Endothelial cell of umbilical vein (primary cell): ENCODE measurements at regions not wholly inside any gene's neighbourhood (a gene's known extent, or its start where the extent isn't known, plus 50 kb on each side); places are given as distances from the start of the nearest gene placed in this dataset.

Experiments
- BruUV-seq: library from RNA; stranded (reverse); fragments of 400-500 nt; replicated peaks from 2 replicates; lab custom pipeline; 2021; lab: Mats Ljungman, UMichigan
- CTCF ChIA-PET: fragments of 300-600, 350-600 bp; sonication (Branson Sonifier 250); formaldehyde crosslinking; loops from one replicate; lab custom pipeline; 2021; ENCODE audit warnings: antibody characterized with exemption, inconsistent platforms; lab: Charles Lee
- POLR2A ChIA-PET: fragments of 300-600, 350-600 bp; sonication (Branson Sonifier 250); formaldehyde crosslinking; loops from one replicate; lab custom pipeline; 2021; ENCODE audit warnings: antibody characterized with exemption, inconsistent platforms; lab: Charles Lee
- DNase-seq: peaks from one replicate; pipeline ENCODE4 v3.0.0-alpha.2; 2011; ENCODE audit warnings: low read depth, low spot score
- FAIRE-seq: peaks from 2 replicates; lab custom pipeline; 2011; peaks lifted over from hg19 to GRCh38; lab: Jason Lieb, UNC
- H2AFZ ChIP-seq: 2 replicates; pipeline ENCODE4 v1.6.0; 2012; ENCODE audit warnings: low read depth, low read length, control low read depth, inconsistent platforms
- H3K27ac ChIP-seq: 2 replicates; pipeline ENCODE4 v1.5.1; 2011; ENCODE audit warnings: low read depth, mild to moderate bottlenecking, control low read depth, low read length, moderate library complexity; ENCODE audit not compliant: insufficient read depth
- H3K27me3 ChIP-seq, 2 experiments: 2 replicates each; pipeline versions ENCODE4 v1.6.0 to v1.6.1; 2011; ENCODE audit warnings: low read length in 2 of 2, mixed read lengths in 1 of 2; ENCODE audit not compliant: control insufficient read depth in 2 of 2, insufficient read depth in 2 of 2
- H3K36me3 ChIP-seq, 2 experiments: 2 replicates in 1 of 2; 3 replicates in 1 of 2; pipeline ENCODE4 v1.5.1; 2011; ENCODE audit warnings: low read length in 2 of 2, mild to moderate bottlenecking in 1 of 2, moderate library complexity in 1 of 2; ENCODE audit not compliant: control insufficient read depth in 2 of 2, insufficient read depth in 2 of 2; ENCODE audit errors: extremely low read depth in 1 of 2
- H3K4me1 ChIP-seq: 3 replicates; pipeline ENCODE4 v1.5.1; 2011; ENCODE audit warnings: mild to moderate bottlenecking, low read length; ENCODE audit not compliant: control insufficient read depth, insufficient read depth; ENCODE audit errors: extremely low read depth
- H3K4me2 ChIP-seq: 2 replicates; pipeline ENCODE4 v1.6.1; 2011; ENCODE audit warnings: low read length, control low read depth, mixed read lengths; ENCODE audit not compliant: insufficient read depth
- H3K4me3 ChIP-seq, 3 experiments: fragments of 200-600 bp in 1 of 3; sonication (generic), shearing (Covaris generic) in 1 of 3; replicated peaks in 1 of 3; 2 replicates each; pipeline ENCODE4 v1.5.1; 2011 to 2016; ENCODE audit warnings: control low read depth in 3 of 3, low read length in 3 of 3, mild to moderate bottlenecking in 2 of 3, inconsistent platforms in 1 of 3, low read depth in 1 of 3, moderate library complexity in 1 of 3; ENCODE audit not compliant: insufficient read depth in 1 of 3
- H3K79me2 ChIP-seq: 2 replicates; pipeline ENCODE4 v1.6.0; 2012; ENCODE audit warnings: low read length, inconsistent platforms; ENCODE audit not compliant: control insufficient read depth, insufficient read depth
- H3K9ac ChIP-seq: replicated peaks from 2 replicates; pipeline ENCODE3; 2011; ENCODE audit warnings: low read length, control low read depth; ENCODE audit not compliant: insufficient read depth; ENCODE audit errors: extremely low read depth
- H3K9me1 ChIP-seq: replicated peaks from 3 replicates; pipeline ENCODE4 v1.6.0; 2011; ENCODE audit warnings: mild to moderate bottlenecking, low read length; ENCODE audit not compliant: control insufficient read depth, insufficient read depth; ENCODE audit errors: extremely low read depth
- H3K9me3 ChIP-seq: replicated peaks from 2 replicates; pipeline ENCODE4 v1.5.1; 2012; ENCODE audit warnings: low read length, inconsistent platforms; ENCODE audit not compliant: control insufficient read depth, insufficient read depth
- H4K20me1 ChIP-seq: replicated peaks from 2 replicates; pipeline ENCODE3; 2011; ENCODE audit warnings: mild to moderate bottlenecking, low read length; ENCODE audit not compliant: control insufficient read depth, insufficient read depth; ENCODE audit errors: extremely low read depth
- CTCF ChIP-seq, 2 donors: IDR thresholded peaks; 1 replicate in 1 of 2; 2 replicates in 1 of 2; pipeline ENCODE4 v1.5.1; 2011; ENCODE audit warnings: low read length in 2 of 2, mild to moderate bottlenecking in 2 of 2, moderate library complexity in 2 of 2, control low read depth in 1 of 2, inconsistent platforms in 1 of 2, low read depth in 1 of 2; ENCODE audit not compliant: insufficient read depth in 1 of 2; ENCODE audit errors: extremely low read depth in 1 of 2
- EZH2 ChIP-seq: IDR thresholded peaks from 2 replicates; pipeline ENCODE4 v1.6.1; 2012; ENCODE audit warnings: borderline replicate concordance, low read depth, mild to moderate bottlenecking, moderate library complexity, low read length, inconsistent platforms; ENCODE audit not compliant: severe bottlenecking
- FOS ChIP-seq: IDR thresholded peaks from 2 replicates; pipeline ENCODE4 v1.6.1; 2011; ENCODE audit warnings: mild to moderate bottlenecking, low read length, moderate library complexity, borderline replicate concordance; ENCODE audit not compliant: insufficient read depth
- GATA2 ChIP-seq: IDR thresholded peaks from 2 replicates; pipeline ENCODE4 v1.7.0; 2011; ENCODE audit warnings: low read depth, mild to moderate bottlenecking, moderate library complexity, mixed read lengths, low read length; ENCODE audit not compliant: insufficient read length, insufficient read depth
- JUN ChIP-seq: IDR thresholded peaks from 2 replicates; pipeline ENCODE4 v1.6.1; 2011; ENCODE audit warnings: borderline replicate concordance, low read depth; ENCODE audit not compliant: insufficient read length, insufficient read depth
- MAX ChIP-seq: IDR thresholded peaks from 2 replicates; pipeline ENCODE4 v1.6.1; 2011; ENCODE audit not compliant: insufficient read depth, insufficient read length
- MYC ChIP-seq: IDR thresholded peaks from one replicate; pipeline ENCODE4 v1.6.1; 2011; ENCODE audit warnings: mild to moderate bottlenecking, low read depth, low read length
- POLR2A ChIP-seq: IDR thresholded peaks from 2 replicates; pipeline ENCODE4 v1.6.1; 2012; ENCODE audit warnings: low read depth, mild to moderate bottlenecking, control low read depth, low read length
- POLR2AphosphoS5 ChIP-seq: IDR thresholded peaks from 2 replicates; pipeline ENCODE4 v1.6.1; 2012; ENCODE audit warnings: low read depth, mild to moderate bottlenecking, control low read depth, low read length, moderate library complexity; ENCODE audit not compliant: insufficient read depth
- dilution Hi-C: fragments of 300-500 bp; cut with MboI; formaldehyde crosslinking; loops from one replicate; pipeline ENCODE4 v1.15.0; 2019; ENCODE audit warnings: low sequenced_read_pairs; ENCODE audit not compliant: extremely low pct_ligation_motif_present
- intact Hi-C: fragments of 100-400 bp; cut with micrococcal nuclease; formaldehyde crosslinking; loops from one replicate; pipeline ENCODE4 v1.10.0; 2022

GRCh38 chr2:23314687-23315086 is 70.3 kb upstream of the KLHL29 start:
- Histone ChIP-seq H3K4me2 (no peak overlapping the region), H3K79me2 (no peaks in the 10 kb centered on the region), H2AFZ (no peak overlapping the region), H3K27ac (no peak overlapping the region), H4K20me1 (no peaks in the 10 kb centered on the region), H3K9me1 (no peaks in the 10 kb centered on the region), H3K9me3 (no peaks in the 10 kb centered on the region), H3K4me1 (no peaks in the 10 kb centered on the region), H3K27me3 (no peaks in the 10 kb centered on the region), H3K4me3 (no peak overlapping the region), H3K36me3 (no peaks in the 10 kb centered on the region), H3K9ac (no peak overlapping the region)
- DNase-seq, result no peak
- dilution Hi-C loops, result no loop called here
- intact Hi-C loops, result loop anchor here (10.0 kb wide), 1 partner anchor 150 kb away; no protein-coding TSS in a partner anchor
- CTCF ChIA-PET, result interaction anchor here (1.0 to 2.7 kb wide), 2 partner anchors 9 to 16 kb away, joined by 3 to 10 read pairs; no protein-coding TSS in a partner anchor
- no peak for FAIRE-seq
- POLR2A ChIA-PET, result no interaction called here
- no TSS peak for BruUV-seq
- TF ChIP-seq FOS (no peak), GATA2 (no peak), MYC (no peak), CTCF (IDR thresholded peaks at IDR 0.05; ENCODE audit: extremely low read depth in 1 of 2, insufficient read depth in 1 of 2, low read depth in 1 of 2, low read length in 2 of 2) (no peak), POLR2A (no peak), POLR2AphosphoS5 (no peak), JUN (no peak), EZH2 (no peak), MAX (no peak)
